T47D (cell line): ENCODE measurements at regions not wholly inside any gene's neighbourhood (a gene's known extent, or its start where the extent isn't known, plus 50 kb on each side); places are given as distances from the start of the nearest gene placed in this dataset.

Source experiments
- DNase-seq, 2 experiments: peaks; one replicate each; pipeline versions ENCODE4 v3.0.0 to v3.0.0-alpha.2; 2011 to 2012; ENCODE audit warnings: low read depth in 1 of 2, low spot score in 1 of 2
- JUND ChIP-seq: IDR thresholded peaks from 2 replicates; pipeline ENCODE4 v1.6.1; 2012; ENCODE audit warnings: low read depth
- in situ Hi-C: cut with HindIII; loops from 2 replicates; pipeline ENCODE4 v1.10.0; 2016; ENCODE audit warnings: low sequenced_read_pairs, low pct_unique_long_range_greater_than_20kb

DNA sequence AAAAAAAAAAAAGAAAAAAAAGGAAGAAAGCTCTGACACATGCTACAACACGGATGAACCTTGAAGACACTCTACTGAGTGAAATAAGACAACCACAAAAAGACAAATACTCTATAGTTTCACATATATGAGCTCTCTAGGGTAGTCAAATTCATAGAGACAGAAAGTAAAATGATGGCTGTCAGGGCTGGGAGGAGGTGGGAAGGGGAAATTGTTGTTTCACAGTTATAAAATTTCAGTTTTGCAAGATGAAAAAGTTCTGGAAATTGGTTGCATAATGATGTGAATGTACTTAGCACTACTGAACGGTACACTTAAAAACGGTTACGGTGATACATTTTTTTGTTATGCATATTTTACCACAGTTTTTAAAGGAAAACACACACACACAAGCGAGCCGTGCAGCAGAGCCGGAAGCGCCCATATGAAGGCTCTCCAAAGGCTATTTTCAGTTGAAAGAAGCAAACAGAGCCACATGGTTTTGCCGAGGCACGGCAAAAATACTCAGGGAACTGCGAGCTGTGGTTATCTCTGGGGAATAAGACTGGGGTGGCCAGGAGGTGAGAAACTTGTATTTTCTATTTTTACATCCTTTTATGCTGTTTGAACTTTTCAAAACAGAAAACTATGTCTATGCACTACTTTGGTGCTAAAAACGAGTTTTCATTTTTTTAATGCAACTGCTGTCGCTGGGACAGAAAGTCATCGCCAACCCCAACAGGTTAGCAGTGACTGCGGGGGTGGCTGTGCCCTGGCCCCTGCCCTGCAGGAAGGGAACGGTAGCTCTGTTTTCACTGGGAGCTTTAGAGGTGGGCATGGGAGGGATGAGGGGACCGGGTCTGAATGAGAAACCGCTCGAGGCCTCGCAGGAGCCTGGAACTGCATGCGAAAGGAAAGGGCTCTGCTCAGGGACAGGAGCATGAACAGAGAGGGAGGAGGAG lies 132.9 kb downstream of the OAT start:
- in situ Hi-C loops: no loop called here
- no peak for TF ChIP-seq JUND
- DNase-seq: no peak

DNA sequence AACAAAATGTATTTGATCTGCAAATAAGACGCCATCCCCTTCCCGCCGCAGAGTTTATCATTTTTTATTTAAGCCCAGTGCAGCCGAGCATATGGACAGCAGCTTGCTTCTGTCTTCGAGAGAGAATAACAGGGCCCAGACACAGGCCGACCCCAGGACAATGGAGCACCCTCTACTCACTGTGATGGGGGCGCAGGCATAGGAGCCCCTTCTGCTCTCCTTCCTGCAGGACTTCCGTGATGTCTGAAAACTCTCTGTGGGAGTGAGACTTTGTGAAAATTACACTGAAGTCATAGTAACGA lies 134.8 kb downstream of the OAT start:
- TF ChIP-seq JUND: no peak
- in situ Hi-C loops: no loop called here
- no peak for DNase-seq

DNA sequence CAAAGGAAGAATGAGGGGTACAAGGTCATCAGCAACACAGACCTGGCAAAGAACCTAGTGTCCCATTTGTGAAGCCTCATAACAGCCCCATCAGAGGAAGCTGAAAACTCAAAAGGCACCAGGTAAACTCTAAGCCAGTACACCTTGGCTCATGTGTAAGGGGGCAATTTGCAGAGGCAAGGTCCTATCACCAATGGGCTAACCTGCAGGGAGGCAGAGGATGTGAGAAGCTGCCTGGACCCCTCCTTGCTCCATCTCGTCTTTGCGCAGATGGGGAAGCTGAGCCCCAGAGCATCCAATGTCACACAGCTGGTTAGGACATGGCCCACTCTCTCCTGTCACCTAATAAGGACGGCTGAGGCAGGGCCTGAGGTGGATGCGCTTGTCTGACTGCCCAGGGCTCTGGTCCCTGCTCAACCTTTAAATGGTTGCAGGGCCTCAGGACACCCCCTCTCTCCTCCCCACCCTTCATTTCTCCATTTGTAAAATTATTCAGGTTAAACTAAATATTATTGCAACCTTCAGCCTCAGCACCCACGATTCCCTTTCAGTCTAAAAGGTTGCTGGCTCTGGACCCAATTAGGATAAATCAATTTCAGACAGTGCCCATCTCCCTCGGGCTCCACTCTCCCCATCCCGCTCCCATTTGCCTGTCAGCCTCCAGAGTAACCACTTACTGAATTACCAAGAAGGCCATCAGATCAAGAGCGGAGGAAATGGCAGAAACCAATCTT lies 135.3 kb downstream of the OAT start:
- DNase-seq: no peak
- no peak for TF ChIP-seq JUND
- in situ Hi-C loops: no loop called here

DNA sequence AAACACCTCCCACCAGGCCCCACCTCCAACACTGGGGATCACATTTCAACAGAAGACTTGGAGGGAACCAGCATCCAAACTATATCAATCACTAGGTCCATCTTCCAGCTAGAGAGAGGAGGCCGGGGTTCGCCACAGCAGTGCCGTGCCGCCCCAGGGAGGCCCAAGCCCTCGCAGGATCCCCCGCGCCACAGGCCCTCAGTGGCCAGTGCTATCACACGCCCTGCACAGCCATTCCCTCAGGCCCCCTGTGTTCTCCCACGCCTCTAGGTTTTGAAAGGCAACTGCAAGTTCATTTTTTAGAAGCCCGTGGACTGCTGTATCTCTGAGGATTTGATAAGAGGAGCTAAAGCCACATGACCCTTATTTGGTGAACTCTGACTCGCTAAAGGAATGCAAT lies 136.4 kb downstream of the OAT start:
- no peak for DNase-seq
- in situ Hi-C loops: no loop called here
- no peak for TF ChIP-seq JUND

DNA sequence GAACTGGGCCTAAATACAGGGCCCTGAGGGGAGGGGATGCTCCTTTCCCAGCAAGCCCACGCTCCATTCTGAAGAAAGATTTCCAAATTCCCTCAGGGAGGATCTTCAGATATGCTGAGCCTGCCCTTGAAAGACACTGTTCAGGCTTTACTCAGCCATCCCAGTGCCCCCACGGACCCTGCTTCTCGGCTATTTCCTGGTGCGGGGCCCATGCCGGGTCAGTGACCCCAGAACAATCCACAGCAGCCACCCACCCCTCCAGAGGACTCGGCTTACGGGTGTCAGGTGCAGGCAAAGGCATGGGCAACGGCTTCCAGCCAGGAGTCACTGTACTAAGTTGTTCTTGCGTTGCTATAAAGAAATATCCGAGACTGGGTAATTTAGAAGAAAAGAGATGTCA lies 137.1 kb downstream of the OAT start:
- no peak for TF ChIP-seq JUND
- in situ Hi-C loops: no loop called here
- no peak for DNase-seq

DNA sequence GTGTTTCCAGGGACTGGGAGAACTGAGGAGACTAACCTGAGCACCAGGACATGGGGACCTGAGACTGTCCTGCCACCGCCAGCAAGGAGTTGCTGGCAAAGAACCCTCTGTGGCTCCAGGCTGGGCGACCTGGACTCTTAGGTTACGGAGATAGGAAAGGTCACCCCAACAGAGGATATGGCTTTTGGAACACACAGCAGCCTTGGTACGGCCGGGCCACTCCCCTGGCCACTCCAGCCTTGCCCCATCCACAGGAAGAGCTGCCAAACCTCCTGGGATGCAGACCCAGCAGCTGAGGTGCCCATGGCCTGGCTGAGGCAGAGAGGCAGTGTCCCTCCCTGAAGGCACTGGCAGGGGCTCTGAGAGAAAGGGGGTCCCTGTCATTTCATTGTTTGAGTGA lies 137.8 kb downstream of the OAT start:
- TF ChIP-seq JUND: no peak
- in situ Hi-C loops: no loop called here
- DNase-seq: no peak

DNA sequence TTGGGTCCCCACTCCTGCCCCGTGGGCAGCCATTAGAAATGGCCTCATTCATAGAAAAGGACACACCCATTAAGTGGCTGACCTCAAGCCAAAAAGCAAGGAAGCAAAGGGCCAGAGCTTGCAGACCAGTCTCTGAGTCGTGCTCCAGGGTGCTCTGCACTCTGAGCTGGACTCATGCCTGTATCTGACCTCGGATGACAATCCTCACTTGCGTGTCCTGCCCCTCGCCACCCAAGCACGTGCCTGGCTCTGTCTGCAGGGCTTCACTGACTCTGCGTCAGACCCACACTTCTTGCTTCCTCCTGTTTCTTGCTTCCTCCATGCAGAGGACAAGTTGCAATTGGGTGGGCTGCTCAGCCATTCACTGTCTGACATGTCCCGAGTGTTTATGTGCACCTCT lies 138.8 kb downstream of the OAT start:
- in situ Hi-C loops: no loop called here
- DNase-seq: no peak
- TF ChIP-seq JUND: no peak

DNA sequence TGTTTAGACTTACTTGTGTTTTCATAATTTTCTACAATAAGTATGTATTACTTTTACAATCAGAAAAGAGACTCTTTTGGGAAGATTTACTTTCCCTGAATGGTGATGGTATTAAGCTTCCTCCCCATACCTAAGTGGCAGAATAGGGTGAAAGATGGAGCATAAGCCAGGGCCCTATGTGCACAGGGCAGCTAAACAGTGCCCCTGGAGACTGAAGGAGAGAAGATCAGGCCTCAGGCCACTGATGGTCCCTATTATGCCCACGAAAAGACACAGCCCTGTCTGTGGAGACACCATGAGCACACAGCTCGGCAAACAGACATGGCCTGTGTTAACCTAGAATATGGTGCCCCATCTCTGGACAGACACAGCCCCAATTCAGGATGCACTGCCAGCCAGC lies 139.4 kb downstream of the OAT start:
- in situ Hi-C loops: no loop called here
- TF ChIP-seq JUND: no peak
- DNase-seq: no peak

DNA sequence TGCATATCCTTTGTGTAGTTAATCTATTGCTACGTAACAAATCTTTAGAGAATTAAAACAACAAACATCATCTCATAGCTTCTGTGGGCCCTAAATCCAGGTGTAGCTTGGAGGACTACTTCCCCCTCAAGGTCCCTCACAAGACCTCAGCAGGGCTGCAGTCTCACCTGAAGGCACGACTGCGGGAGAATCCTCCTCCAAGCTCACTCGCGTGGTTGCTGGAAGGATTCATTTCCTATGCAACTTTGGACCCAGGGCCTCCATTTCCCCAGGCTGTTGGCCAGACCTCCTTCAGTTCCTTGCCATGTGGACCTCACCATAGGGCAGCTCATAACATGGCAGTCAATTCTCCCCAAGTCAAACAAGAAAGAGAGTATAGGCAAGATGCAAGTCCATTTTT lies 140.4 kb downstream of the OAT start:
- no peak for TF ChIP-seq JUND
- in situ Hi-C loops: no loop called here
- DNase-seq: no peak

DNA sequence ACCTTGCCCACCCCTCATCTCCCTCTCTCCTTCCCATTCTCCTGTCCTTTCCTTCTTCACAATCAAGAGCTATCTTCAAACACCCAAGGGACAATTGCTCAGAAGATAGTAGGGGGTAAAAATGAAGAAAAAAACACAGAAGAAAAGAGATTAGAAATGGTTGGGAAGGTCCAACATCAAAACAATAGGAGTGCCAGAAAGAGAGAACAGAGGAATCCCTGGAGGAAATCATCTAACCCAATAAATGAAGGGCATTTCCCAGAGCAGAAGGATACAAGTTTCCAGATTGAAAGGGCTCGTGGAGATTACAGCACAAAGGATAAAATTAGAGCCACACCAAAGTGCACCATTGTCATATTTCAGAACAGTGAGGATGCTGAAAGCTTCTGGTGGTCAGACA lies 145.6 kb downstream of the OAT start:
- TF ChIP-seq JUND: no peak
- DNase-seq: no peak
- in situ Hi-C loops: no loop called here

DNA sequence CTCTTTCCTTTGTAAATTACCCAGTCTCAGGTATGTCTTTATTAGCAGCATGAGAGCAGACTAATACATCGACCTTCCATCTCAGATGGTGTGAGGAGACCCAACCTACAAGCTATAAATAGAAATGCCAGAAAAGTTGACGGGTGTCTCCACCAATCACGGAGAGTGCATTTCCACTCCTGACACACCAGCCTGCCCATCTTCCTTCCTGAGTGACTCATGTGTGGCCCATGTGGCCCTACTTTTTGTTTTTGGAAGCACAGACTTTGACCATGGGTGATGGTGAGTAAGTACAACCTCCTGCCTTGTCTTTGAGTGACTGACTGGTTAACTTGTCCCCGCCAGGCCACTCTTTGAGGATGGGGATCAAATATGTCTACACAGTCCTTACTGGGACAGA lies 147.0 kb downstream of the OAT start:
- TF ChIP-seq JUND: no peak
- in situ Hi-C loops: no loop called here
- DNase-seq: no peak

DNA sequence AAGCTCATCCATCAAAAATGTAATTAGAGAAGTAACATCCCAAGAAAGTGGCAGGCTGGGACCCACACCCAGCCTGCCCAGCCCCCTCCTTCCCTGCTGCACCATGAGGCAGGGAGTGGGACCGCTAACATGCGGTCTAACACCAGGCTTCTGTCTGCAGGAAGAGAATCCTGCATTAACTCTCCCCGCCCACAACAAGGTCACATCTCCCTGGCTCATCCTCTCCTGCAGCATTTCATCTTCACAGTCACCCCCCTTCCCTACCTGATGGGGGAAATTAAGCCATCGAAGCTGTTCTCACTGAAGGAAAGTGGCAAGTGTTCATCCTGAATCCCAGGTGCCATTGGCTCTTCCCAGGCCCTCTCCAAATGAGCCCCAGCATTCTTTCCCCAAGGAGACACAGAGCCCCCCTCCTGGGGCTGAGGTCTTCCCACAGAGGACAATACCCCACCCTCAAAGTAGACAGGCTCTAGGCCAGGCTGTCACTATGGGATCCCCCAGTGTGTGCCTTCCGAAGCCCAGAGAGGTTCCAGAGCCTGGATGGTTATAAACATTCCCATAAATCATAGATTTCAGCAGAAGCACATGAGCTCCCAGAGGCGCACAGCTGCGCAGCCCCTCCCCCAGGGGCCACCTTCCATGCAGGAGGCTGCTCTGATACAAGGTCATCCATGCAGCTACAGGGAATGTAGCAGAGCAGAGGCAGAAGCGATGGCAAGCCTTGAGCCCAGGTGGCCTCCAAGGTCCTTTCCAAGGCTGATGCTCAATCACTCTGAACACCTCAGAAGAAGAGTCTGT lies 148.0 kb downstream of the OAT start:
- in situ Hi-C loops: no loop called here

DNA sequence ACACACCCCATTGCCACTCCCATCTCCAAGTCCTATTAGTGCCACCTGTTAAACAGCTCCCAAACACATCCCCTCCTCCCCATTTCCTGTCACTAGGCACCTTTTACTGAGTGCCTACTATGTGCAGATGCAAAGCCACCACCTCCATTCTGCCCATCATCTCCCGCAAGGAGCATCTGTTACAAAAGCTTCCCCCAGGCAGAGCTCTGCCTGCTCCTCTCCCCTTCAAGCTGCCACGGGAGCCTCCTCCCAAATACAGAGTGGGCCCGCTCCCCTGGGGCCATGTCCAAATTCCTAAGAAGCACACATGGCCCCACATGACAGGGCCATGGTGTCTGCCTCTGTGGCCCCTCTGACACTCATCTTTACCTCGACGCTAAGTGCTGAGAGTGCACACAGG lies 149.7 kb downstream of the OAT start:
- TF ChIP-seq JUND: no peak
- DNase-seq: no peak
- in situ Hi-C loops: no loop called here

More for the DNA sequence above, 148.0 kb downstream of the OAT start:
- no peak for TF ChIP-seq JUND
- DNase-seq: no peak
